Breast epithelium (tissue), 3 donors: ENCODE measurements at regions not wholly inside any gene's neighbourhood (a gene's known extent, or its start where the extent isn't known, plus 50 kb on each side); places are given as distances from the start of the nearest gene placed in this dataset.

Source experiments
- POLR2A ChIP-seq: fragments of 450-650 bp; IDR thresholded peaks from one replicate; pipeline ENCODE4 v1.6.1; 2016; ENCODE audit warnings: antibody characterized with exemption, mild to moderate bottlenecking, moderate library complexity
- TF ChIP-seq, protein P1 (sequence below), 3 donors: fragments of 450-650 bp; IDR thresholded peaks; one replicate each; pipeline ENCODE4 v1.5.1; 2016 to 2017; ENCODE audit warnings: antibody characterized with exemption in 3 of 3, mild to moderate bottlenecking in 3 of 3, moderate library complexity in 3 of 3

GRCh38 chr20:52346797-52347196, 155.2 kb upstream of the ZFP64 start:
- no peak for TF ChIP-seq POLR2A
- TF ChIP-seq, protein P1, sequence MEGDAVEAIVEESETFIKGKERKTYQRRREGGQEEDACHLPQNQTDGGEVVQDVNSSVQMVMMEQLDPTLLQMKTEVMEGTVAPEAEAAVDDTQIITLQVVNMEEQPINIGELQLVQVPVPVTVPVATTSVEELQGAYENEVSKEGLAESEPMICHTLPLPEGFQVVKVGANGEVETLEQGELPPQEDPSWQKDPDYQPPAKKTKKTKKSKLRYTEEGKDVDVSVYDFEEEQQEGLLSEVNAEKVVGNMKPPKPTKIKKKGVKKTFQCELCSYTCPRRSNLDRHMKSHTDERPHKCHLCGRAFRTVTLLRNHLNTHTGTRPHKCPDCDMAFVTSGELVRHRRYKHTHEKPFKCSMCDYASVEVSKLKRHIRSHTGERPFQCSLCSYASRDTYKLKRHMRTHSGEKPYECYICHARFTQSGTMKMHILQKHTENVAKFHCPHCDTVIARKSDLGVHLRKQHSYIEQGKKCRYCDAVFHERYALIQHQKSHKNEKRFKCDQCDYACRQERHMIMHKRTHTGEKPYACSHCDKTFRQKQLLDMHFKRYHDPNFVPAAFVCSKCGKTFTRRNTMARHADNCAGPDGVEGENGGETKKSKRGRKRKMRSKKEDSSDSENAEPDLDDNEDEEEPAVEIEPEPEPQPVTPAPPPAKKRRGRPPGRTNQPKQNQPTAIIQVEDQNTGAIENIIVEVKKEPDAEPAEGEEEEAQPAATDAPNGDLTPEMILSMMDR (IDR thresholded peaks at IDR 0.05) = no peak
